HG02642 (cell line): ENCODE measurements at regions not wholly inside any gene's neighbourhood (a gene's known extent, or its start where the extent isn't known, plus 50 kb on each side); places are given as distances from the start of the nearest gene placed in this dataset.
"Not testable (repeated sequence)": the region's sequence is repeated elsewhere in the genome, so short reads cannot be mapped to it uniquely, and the experiment has no call there.

Experiments used
- ATAC-seq: cut with Tn5 transposase; IDR thresholded peaks from one replicate; pipeline ENCODE4 v1.9.1; 2021; ENCODE audit warnings: mild to moderate bottlenecking; ENCODE audit not compliant: unreplicated experiment, poor library complexity

GRCh38 chr6:26276841-26277648 is 88.0 kb upstream of the BTN3A2 start:
- ATAC-seq: no peak

DNA sequence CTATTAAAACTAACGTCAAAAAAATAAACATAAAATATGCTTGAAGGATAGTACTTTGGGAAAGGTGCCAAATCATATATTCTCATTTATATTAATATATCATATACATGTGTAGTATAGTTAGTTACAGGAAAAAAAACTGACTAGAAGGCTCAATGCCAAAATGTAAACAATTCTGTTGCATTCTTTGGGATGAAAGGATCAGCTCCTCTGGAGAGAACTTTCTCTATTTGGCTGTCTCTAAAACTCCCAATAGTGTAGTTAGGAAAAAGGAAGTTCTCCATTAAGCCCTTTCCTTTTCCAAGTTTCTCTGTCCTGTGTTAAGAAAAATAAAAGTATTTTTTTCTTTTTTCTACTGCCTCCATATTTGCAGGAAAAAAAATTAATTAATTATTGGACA is 86.5 kb upstream of the BTN3A2 start:
- ATAC-seq: no peak

GRCh38 chr6:26279371-26279770 is 85.6 kb upstream of the BTN3A2 start:
- not testable (repeated sequence) for ATAC-seq

DNA sequence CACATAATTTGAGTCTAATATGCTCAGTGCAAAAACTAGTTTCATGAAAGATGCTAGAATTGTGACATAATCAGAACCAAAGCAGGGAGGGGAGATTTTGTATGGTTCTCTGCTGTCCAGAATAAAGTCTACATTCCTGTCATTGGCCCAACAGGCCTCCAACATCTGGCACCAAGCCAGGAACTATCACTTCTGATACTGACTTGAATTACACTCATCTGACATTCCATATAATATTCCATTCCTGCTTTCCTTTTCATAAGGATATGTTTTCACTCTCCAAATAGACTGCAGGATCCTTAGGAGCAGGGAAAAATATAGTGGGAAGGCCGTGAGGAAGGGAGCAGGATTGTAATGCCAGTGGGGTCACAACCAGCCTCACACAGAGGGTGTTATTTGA is 84.6 kb upstream of the BTN3A2 start:
- no peak for ATAC-seq

- no peak for ATAC-seq
Observed at GRCh38 chr6:26284537-26285142, 80.4 kb upstream of the BTN3A2 start.

GRCh38 chr6:26285143-26286134 is 79.6 kb upstream of the BTN3A2 start:
- ATAC-seq: peak; percentile 81

DNA sequence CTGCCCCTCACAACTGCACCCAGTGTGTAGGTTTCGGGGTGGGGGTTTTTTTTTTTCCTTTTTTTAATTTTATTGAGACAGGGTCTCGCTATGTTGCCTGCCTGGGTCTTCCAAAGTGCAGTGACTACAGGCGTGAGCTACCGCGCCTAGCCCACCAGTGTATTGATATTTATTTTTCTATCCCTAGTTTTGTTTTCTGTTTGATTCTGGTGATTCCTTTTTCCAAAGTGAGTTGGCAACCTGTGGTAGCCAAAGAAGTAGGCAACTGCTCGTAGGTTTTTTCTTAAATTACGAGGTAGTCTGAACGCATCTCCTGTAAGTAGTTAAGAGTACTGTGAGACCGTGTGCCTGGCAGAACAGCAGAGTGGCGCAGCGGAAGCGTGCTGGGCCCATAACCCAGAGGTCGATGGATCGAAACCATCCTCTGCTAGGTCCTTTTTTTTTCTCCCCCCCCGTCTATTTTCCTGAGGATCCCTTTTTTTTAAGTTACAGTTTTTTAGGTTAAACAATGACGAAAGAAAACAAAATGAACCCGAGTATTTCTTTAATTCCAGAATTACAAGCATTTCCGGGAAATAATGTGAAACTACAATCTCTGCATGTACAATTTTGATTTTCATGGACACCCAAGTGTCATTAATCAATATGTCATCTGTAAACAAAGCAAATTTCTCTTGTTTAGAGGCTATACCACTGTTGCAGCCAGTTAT is 78.7 kb upstream of the BTN3A2 start:
- ATAC-seq: no peak

DNA sequence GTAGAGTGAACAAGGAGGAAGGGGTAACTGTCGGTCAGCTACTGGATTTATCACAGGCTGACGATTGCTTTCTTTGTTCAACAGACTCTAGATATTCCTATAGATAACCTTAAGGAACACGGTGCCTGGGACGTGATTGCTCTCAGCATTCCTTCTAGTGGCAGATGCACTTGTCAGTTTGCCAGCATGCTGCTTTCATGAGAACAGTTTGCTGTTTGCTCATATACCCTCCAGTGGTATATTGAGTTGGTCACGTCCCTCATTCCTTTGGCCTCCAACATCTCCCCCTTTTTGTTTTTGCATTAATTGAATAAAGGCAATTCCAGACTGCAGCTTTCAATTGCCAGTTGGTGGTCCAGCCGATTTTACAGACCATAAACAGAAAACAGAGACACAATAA is 76.8 kb upstream of the BTN3A2 start:
- no peak for ATAC-seq

DNA sequence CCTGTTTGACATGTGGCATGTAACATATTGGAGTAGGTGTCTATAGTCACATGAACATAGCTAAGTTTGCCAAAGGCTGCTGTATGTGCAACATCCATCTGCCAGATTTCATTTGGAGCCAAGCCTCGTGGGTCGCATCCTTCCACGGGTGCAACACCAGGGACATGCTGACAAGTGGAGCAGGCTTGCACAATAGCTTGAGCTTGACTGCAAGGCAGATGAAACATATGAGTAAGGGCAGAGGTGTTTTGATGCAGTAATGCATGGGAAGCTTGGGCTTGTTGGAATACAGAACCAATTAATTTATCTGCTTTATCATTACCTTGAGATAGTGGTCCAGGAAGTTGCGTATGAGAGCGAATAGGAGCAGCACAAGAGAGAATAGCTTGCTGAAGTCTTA is 74.1 kb upstream of the BTN3A2 start:
- no peak for ATAC-seq

GRCh38 chr6:26292709-26293108 is 72.3 kb upstream of the BTN3A2 start:
- no peak for ATAC-seq

- ATAC-seq: no peak
Observed at GRCh38 chr6:26294302-26294701, 70.7 kb upstream of the BTN3A2 start.

GRCh38 chr6:26295691-26296555 is 69.1 kb upstream of the BTN3A2 start:
- no peak for ATAC-seq

GRCh38 chr6:26296556-26296856 is 68.5 kb upstream of the BTN3A2 start:
- ATAC-seq: no peak

DNA sequence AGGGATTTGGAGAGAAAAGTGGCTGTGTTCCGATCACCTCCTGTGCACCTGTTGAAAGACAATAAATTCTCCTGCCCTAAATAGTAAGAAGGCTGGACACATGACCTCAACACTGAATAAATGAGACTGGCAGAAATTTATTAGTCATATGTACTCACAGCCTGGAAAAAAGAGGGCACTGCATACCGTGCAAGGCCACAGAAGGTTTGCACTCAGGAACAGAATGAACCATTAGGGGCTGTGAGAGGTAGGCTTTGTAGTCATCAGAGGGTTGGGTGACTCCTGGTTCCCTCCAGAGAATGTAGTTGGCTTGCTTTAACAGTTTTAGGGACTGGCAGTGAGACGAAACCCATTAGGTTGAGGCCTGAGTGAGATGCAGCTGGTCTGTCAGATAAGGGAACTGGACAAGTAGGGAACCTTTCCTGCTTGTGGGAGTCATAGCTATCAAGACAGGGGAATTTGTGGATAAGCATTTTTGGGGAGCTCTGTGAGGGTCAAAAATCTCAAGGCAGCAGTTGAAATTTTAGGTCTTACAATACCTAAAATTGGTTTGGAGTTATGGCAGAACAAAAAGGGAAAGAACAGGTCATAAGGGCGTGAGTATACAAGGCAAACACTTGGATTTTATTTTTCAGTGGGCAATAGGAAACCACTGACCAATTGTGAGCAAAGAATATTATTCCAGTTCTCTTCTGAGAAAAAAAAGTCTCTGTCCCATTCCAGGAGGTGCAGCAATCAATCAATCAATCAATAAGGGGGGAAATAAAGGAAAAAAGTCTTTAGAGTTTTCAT is 67.9 kb upstream of the BTN3A2 start:
- no peak for ATAC-seq

- ATAC-seq: no peak
Observed at GRCh38 chr6:26299286-26300042, 65.5 kb upstream of the BTN3A2 start.

GRCh38 chr6:26300043-26300331 is 65.0 kb upstream of the BTN3A2 start:
- no peak for ATAC-seq

DNA sequence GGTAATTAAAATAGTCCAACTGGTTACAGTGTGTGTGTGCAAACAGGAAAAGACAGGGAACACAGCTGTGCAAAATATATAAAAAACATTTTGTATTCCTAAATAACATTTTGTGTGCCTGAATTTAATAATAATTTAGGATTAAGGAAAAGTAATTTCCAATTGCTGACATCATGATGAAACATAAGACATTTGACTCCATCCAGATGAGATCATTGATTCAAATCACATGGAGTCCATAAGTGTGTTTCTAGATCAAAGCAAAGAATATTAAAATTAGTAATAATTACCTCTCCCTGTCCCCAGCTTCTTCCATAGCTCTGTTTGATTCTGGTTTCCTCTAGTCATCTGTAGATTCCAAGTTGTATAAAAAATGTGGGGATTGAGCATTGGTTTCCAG is 64.6 kb upstream of the BTN3A2 start:
- no peak for ATAC-seq

GRCh38 chr6:26300828-26301227 is 64.2 kb upstream of the BTN3A2 start:
- ATAC-seq: no peak
